ENCODE measurements at regions not wholly inside any gene's neighbourhood (a gene's known extent, or its start where the extent isn't known, plus 50 kb on each side); places are given as distances from the start of the nearest gene placed in this dataset.
"Not testable (repeated sequence)": the region's sequence is repeated elsewhere in the genome, so short reads cannot be mapped to it uniquely, and the experiment has no call there.

DNA sequence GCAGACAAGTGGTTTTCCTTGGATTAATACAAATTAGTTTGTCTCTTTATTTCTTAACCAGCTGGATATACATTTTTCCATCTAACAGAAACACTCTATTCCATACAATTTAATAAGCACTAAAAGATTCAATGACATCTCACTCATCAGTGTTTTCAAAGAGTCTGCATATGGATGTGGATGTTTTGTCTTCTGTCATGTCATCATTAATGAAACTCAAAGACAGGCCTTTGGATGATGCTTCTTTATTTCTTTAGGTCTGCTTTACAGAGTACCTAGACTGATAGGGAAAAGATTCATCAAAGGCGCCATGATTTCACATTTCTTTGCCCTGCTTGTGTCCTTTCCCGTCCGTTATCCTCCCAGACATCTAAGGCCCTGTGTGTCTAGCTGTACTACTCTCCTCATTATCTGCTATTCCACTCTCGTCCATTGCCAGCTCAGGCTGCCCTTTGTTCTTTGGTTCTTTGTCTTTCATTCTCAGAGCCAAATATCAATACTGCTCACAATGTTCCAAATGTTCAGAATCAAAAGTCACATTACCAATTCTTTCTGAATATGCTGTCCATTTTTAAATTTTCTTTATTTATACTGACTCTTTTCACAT, 232.3 kb upstream of the CHAC2 start:
- DNase-seq = no peak

DNA sequence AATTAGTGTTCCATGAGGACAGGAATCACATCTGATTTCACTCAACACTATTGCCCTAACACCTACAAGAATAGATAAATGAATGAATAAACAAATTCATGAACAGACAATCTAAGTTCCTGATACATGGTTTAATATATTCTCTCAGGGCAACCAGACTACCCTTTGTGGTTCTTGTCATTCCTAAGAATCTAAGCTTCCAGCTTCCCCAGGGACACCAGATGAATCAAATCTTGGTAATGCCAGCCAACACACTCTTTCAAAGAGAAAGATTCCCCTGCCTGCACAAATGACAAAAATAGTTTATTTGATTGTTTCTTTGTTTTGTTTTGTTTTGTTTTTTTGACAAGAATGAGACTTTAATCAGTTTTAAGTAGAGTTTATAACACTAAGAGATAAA, 237.5 kb upstream of the CHAC2 start:
- no peak for DNase-seq

DNA sequence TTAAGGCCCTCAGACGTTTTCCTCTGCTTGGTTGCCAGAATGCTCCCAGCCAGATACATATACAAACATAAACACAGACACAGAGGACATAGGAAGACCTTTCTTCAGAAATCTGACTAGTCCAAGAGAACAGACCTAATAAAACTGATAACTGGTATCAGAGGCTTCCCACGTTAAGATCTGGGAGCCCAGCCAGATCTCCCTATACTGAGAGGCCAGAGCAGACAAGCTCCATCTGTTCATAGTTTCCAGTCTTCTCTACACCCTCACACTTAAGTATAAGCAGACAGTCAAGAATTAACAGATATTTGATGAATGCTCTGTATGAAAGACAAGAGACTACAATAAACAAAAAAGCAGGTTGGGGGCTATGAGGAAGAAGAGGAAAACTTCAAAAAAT, 240.5 kb upstream of the CHAC2 start:
- DNase-seq = no peak

DNA sequence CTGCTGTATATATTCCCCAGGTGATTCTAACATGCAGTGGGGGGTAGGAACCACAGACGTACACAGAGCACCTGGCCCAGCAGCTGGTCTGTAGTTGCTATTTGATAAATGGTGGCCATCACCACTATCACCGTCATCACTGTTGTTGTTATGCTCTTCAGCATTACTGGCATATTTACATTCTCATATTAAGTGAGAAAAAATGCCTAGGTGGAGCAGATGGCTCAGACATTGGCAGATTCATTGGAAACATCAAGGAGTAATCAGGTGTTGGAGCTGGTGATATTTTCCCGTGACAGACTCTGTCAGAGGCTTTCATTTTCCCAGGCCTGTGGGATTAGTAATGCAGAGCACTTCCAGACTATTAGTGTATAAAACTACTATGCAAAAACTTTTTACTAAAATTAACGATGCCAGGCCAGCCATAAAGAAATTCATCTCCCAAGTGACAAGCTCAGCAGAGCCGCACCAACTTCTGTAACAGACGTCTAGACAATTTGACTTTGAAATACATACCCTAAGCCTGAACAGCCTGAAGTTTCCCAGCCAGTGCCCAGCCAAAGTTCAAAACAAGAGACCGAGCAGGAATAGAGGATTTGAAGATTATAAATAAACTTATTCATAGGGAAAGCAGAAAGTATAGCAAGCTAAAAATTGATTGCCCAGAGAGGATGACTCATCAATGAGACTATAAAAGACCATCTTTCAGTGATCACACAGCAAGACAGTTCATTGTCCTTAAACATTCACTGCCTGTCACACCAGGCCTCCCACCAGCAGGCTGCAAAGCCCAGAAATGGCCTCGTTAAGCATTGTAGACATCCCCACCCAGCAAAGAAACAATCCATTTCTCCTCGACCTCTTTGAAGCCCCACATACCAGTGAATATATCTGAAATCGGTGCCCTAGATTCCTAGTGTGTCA, 247.4 kb upstream of the CHAC2 start:
- DNase-seq = no peak

DNA sequence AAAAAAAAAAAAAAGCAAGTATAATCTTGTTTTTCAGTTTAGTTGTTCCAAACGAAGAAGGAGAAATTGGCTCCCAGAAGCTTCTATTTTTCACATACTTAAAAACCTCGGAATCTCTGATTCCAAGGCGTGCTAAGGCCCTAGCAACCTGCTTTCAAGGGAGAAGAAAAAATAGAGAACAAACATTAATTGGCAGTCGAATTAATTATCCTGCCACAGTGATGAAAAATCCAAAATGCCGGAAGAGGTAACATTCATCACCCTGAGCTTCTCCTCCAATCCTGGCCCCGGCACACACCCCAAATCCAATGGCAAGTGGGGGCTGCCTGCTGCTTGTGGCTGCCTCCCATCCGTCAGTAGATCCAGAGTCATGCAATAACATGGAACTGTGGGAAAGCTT, 250.2 kb upstream of the CHAC2 start:
- DNase-seq = no peak

DNA sequence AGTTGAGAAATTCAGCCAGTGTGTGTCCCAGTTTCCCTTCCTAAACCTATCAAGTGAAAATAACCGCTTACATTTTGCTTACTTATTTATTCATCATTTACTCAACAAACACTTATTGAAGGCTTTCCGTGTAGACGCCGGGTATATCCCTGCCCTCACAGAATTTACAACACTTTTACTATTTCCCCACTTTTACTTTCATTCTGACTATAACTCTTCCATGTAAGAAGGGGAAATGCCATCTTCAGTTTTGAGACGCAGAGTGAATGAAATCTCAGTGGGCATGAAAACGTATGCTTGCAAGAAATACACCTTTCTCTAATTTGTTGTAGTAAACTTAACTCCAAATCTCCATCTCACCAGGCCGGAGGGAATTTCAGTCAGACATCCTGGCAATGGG, 251.0 kb upstream of the CHAC2 start:
- no peak for DNase-seq

DNA sequence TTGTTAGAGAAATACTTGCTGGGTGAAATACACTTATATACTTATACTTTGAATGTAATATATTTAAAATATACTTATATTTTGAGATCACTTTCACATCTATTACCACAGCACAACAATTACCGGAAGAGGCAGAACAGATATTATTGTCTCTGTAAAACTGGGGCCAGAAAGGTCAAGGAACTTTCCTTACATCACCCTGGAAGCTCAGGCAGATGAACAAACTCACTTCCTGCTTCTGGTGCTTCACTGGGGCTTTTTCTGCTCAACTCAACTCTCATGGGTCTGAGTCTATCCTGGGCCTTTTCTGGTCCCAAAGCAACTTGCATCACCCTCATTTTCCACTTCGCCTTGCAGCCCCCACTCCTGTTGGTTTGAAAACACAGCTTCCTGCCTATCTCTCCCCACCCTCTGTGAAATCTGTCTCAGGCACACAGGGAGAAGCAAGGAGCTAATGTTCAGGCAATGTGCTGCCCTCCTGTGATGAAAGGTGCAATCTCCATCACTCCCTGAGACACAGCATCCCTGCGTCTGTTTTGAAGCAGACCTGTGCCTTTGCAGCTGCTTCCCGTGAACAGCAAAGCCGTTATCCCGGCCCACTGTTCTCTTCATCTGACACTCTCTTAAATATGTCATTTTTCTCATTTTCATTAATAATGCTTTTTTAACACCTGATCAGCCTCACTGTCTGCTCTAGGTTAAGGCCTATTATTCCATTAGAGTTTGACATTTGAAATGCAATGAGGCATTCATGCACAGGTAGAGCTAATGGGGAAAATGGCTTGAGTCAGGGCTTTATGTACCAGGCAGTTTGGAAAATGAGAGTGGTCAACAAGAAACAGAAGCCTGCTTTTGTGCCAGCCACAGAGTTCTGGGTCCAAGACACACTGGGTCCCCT, 251.9 kb upstream of the CHAC2 start:
- no peak for DNase-seq

DNA sequence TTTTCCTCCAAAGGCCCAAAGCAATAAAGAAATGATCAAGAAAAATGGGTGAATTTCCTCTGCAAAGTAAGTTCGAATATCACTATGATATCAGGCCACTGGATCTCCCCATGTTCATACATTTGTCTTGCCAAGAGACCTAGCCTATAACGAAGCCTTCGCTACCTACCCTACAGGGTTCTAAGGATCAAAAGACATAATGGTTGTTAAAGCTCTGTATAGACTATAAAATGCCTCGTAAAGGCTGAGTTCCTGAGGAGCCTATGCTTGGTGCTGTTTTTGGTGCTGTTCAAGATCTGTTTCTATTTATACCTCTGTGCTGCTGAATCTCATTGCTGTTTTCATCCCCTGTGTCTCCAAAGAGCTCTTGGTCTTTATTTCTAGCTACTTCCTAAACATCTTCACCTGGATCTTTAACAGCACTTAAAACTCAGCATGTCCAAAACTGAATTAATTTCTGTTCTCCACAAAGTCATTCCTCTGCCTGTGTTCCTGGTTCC, 254.4 kb upstream of the CHAC2 start:
- no peak for DNase-seq

DNA sequence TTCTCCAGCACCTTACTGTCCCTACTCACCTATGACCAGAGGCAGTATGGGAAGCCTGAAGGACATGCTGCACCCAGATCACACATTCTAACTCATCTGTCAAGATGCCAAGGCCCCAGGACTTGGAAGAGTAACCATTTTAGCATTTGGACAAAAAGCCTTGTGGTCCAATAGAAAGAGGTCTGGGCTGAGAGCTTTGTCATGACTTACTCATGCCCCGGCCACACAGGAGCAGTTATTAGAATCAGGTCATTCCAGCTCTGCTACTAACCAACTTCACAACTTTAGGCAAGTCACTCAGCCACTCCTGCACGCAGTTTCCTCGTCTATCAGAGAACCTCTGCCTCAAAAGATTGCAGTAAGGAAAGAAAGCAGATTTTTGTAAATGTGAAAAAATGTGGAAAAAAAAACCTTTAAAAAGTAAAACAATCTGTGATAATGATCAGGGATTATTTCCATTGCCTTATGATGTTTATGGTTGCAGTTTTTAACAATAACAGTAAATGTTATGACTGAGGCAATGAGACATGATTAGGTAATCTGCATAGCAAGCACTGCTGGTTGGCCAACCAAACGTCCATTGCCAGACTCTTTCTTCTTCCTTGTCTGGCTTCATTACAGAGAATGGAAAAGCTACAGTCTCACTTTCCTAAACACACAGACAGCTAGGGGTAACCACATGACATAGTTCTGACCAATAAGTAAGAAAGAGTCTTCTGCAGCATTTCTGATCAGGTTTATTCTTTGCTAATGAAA, 255.4 kb upstream of the CHAC2 start:
- DNase-seq = no peak

DNA sequence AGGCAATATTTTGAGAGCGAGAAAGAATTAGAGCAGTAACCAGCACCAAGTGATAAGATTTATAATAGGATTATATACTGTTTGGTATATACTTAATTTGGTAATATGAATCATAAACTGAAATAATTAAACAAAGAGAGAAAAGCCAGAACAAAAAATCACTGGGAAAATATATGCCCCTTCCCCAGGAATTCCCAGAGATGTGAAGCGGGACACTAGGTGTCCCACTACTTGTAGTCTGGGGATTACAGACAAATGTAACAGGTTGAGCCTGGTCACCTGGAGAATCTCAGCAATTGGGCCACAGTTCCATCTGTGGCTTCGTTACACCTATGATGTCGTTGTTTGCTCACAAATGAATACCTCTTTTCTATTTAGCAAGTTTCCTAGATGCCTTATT, 256.1 kb upstream of the CHAC2 start:
- DNase-seq = no peak

DNA sequence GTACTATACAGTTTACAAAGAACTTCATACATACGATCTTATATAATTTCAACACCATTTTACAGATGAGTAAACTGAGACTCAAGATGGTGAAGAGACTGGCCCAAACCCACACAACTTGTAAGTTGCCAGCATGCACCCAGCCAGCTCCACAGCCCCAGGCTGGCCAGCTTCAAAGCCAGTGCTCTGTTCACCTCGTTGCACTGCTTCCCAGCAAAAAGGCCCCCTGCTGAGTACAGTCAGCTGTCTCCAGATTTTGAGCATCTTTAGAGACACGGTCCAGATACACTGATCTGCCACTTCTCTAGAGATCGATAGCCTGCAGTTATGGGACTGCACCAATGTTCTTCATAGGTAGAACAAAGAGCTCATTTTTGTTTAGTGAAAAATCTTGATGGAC, 257.2 kb upstream of the CHAC2 start:
- DNase-seq = no peak

DNA sequence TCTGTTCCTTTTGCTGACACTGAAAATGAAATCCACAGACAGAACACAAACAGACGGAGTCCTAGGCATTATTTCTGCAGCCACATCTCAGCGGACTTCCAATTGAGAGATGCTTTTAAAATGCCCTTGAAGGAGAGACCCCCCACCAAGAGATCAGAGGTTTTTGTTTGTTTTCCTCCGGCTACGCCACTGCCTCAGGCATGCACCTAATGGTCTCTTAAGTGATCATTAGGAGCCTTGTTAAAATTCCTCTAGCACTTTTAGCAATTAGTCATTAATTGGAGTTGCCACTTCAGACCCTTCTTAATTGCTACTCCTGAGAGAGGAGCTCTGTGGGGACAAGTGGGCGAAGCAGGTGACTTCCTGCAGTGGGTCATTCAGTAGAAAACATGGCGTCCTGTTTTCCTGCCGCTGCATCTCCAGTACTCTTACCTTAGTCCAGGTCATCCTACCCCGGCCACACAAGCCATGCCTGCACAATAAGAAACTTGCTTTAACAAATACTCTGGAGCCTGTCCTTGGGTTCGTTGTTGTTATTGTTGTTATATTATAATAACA, 257.7 kb upstream of the CHAC2 start:
- no peak for DNase-seq

DNA sequence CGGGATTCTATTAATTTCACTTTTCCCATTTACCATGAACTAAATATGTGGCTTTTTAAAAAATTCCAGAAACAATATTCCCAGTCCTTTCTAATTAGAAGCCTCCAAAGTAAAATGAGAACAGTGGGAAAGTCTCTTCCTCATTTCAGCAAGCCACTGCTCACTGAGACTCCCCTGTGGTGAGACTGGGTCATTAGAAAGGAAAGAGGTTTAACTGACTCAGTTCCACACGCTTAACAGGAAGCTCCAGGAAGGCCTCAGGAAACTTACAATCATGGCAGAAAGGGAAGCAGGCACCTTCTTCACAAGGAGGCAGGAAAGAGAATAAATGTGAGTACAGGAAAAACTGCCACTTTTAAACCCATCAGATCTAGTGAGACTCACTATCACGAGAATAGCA, 258.9 kb upstream of the CHAC2 start:
- DNase-seq = no peak

DNA sequence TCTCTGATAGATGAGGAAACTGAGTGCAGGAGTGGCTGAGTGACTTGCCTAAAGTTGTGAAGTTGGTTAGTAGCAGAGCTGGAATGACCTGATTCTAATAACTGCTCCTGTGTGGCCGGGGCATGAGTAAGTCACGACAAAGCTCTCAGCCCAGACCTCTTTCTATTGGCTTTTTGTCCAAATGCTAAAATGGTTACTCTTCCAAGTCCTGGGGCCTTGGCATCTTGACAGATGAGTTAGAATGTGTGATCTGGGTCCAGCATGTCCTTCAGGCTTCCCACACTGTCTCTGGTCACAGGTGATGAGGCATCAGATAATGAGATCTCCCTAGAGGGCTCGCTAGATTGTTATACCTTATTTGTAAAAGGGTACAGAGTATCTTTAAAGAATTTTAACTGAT, 260.5 kb upstream of the CHAC2 start:
- DNase-seq = not testable (repeated sequence)

DNA sequence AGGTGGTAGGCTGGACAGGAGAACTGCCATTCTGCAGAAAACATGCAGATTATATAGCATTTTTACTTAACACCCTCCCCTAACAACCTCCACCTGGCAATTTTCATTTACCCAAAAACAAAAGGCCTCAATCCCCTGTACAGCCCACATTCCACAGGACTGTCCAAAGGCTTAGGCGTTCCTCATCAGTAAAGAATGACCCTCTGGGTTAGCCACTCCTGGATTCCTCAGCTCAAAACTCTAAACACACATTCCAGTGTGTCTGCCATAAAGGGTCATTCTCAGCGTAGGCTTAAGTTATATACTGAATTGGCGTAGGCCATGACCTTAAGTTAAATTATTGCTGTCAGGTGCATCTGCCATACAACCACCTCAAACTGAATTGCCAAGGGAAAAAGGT, 261.8 kb upstream of the CHAC2 start:
- no peak for DNase-seq

DNA sequence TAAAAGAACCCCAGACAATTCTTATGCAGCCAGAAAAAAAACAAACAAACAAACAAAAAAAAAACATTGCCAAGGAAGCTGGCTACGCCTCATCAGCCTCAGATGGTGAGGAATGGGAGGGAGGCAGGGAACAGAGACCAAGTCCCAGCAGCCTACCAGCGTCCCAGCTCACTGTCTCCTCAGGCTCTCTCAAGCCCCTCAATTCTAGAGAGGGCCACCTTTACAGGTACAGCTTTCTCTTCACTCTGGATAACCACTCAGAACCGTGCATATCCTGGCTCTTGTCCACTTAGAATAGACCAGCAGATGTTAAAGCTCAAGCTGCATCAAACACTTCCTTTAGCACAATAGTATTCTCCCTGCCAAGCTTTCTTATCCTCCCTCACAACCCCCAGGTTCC, 263.1 kb upstream of the CHAC2 start:
- DNase-seq = no peak

DNA sequence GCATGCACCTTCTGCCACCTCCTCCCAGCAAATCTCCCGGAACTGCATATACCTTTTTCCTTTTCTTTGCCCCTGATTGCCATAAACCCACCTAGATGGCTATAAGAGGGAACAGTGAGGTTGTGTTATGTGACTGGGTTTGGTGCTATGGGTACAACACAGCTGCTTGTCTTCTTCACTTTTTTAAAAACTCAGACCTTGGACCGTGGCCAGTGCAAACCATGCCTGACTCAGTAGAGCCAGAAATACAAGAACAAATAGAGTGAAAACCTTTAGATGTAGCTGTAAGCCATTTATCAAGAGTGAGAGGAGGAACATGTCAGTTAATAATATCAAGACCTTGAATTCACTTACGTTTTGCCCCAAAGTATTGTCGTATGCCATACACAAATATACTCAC, 267.4 kb upstream of the CHAC2 start:
- no peak for DNase-seq

DNA sequence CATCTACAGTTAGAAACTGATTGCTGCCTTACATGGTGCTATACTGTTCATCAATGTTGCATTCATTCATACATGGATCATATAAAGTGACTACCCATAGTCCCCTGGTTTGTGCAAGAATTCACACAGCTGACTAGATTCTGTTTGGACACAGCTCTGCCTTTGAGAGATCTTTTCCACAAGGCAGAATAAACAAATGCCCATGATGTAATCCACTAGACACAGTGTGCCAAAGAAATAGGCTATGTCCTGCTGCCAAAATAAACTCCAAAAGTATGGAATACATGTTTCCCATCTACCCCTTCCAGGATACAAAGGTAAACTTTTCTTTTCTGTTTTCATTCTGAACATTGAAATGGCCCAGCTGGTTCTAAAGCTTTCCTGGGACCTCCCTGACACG, 269.4 kb upstream of the CHAC2 start:
- no peak for DNase-seq

DNA sequence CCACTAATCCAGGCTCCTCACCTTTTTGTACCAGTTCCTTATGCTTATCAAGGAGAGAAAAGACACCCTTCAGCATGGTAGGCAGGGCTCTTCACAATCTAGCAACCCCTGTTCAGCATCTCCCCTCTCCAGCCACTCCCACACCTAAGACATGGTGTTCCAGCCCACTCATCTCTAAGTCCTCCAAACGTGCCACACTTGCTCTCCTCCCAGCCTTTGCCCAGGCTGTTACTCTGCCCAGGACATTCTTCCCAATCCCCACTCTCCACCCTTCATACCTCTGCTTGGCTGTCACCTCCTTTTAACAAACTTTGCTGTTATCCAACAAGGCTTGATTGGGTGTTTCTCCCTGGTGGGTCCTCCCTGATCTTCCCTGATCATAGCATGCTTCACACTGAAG, 270.6 kb upstream of the CHAC2 start:
- DNase-seq = no peak

DNA sequence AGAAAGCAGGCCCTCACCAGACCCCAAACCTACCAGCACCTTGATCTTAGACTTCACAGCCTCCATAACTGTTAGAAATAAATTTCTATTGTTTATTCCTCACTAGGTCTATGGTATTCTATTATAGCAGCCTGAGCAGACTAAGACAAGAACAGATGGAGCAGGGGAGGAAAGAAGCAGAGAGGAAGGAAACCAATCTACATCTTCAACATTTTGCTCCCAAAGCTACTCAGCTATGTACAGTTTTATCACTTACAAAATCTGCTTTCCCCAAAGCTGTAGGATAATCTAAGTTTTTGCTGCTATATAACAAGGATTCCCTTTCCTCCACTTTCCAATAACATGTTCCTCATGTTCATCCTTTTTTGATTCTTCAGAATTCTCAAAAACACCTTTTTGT, 274.4 kb upstream of the CHAC2 start:
- DNase-seq = no peak

DNA sequence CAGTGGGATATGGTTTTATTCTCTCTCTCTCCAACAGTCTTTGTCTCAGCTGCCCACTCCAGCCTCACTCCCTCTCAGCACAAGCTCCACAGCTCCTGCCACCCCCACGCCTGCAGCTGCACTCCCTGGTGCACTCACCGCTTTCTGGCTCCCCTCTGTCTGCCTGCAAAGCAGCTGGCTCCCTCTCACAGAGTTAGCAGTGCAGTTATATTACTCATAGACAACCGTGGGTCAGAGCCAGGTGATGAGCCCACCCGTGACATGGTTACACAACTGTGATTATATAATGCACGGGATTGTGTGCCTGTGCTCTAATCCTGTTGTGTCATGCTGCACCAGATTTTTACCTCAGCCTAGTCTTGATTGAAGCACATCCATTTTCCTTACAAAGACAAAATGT, 276.9 kb upstream of the CHAC2 start:
- no peak for DNase-seq

DNA sequence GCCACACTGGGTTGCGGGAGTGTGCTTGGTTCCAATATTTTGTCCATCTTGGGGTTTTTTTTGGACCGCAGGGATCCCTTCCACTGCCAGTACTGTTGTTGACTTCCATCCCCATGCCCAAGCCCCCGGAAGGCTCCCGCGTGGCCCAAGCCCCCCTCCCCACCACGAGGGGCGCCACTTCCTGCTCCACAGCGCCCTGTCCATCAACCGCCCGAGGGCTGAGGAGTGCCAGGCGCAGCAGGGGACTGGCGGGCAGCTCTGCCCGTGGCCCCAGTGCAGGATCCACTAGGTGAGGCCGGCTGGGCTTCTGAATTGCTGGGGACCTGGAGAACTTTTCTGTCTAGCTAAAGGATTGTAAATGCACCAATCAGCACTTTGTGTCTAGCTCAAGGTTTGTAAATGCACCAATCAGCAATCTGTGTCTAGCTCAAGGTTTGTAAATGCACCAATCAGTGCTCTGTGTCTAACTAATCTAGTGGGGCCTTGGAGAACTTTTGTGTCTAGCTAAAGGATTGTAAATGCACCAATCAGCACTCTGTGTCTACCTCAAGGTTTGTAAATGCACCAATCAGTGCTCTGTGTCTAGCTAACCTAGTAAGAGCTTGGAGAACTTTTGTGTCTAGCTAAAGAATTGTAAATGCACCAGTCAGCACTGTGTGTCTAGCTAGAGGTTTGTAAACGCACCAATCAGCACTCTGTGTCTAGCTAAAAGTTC, 281.3 kb upstream of the CHAC2 start:
- not testable (repeated sequence) for DNase-seq

All from bone marrow (tissue), 2 donors.